Activated gamma-delta T cell (primary cell): ENCODE measurements at regions not wholly inside any gene's neighbourhood (a gene's known extent, or its start where the extent isn't known, plus 50 kb on each side); places are given as distances from the start of the nearest gene placed in this dataset.
"Not testable (repeated sequence)": the region's sequence is repeated elsewhere in the genome, so short reads cannot be mapped to it uniquely, and the experiment has no call there.

Source experiments
- DNase-seq: peaks from one replicate; lab custom pipeline; 2025; lab: John Stamatoyannopoulos, UW

DNA sequence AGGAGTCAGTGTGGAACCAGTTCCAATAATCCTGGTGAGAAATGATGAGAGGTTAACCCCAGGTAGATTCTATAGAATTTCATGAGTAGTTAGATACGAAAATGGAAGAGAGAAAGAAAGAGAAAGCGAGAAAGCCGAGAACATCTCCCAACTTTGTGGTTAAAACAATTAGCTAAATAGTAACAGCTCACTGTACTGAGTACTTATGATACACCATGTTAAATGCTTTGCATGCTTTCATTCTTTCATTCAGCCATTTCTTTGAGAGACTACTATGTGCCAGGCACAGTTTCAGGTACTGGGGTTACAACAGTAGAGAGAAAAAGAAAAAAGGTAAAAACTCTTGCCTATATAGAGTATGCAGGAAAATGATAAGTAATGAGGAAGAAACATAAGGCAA lies 109.7 kb upstream of the SYT6 start:
- DNase-seq: no peak

GRCh38 chr1:114262337-114262736 lies 108.7 kb upstream of the SYT6 start:
- DNase-seq: no peak

DNA sequence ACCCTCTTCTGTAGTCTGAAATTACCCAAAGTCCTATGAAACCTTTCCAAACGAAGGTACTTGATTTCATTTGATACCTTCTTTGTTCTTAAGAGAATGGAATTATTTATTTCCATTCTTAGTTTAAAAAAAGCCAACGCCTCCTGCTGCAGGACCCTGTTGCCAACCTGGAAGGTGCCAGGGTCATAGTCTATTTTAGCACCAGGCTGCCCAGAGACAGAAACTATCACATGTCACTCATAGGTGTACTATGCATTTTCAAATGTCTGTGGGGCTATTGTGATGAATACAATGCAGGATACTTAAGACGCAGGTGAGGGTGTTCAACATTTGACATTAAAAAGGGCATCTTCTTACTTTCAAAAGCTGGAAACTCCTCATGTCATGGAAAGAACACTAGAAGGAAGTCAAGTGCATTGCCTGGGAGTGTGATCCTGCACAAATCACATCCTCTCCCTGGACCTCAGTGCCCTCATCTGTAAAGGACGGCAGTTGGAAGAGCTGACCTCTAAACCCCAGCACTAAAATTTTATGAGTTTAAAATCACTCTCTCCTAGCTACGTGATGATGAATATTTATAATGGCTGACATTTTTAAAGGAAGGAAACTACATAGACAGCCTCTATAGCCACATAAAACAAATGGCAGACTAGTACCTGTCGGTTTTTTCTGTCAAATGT lies 107.3 kb upstream of the SYT6 start:
- no peak for DNase-seq

GRCh38 chr1:114259511-114260160 lies 106.0 kb upstream of the SYT6 start:
- no peak for DNase-seq

- DNase-seq: no peak
These were observed 105.0 kb upstream of the SYT6 start for GRCh38 chr1:114258633-114259032.

GRCh38 chr1:114258074-114258473 lies 104.4 kb upstream of the SYT6 start:
- DNase-seq: no peak

DNA sequence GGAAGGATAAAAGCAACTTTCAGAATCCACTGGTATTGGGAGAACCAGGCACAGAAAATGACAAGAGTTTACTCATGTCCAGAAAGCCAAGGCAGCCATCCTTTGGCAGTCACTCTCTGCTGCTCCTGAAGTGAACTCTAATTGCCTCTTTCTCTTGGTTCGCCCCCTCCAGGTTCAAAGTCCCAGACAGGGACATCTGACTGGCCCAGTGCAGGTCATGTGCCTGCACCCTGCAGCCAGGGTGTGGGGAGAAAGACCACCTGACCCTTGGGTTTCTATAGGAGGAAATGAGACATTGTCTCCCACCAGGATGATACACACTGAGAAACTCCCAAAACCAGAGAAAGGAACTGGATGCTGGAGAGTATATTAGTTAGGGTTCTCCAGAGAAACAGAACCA lies 103.9 kb upstream of the SYT6 start:
- DNase-seq: no peak

- DNase-seq: no peak
These were observed 100.2 kb upstream of the SYT6 start for GRCh38 chr1:114253900-114254299.

GRCh38 chr1:114251573-114251939 lies 97.9 kb upstream of the SYT6 start:
- DNase-seq: no peak

DNA sequence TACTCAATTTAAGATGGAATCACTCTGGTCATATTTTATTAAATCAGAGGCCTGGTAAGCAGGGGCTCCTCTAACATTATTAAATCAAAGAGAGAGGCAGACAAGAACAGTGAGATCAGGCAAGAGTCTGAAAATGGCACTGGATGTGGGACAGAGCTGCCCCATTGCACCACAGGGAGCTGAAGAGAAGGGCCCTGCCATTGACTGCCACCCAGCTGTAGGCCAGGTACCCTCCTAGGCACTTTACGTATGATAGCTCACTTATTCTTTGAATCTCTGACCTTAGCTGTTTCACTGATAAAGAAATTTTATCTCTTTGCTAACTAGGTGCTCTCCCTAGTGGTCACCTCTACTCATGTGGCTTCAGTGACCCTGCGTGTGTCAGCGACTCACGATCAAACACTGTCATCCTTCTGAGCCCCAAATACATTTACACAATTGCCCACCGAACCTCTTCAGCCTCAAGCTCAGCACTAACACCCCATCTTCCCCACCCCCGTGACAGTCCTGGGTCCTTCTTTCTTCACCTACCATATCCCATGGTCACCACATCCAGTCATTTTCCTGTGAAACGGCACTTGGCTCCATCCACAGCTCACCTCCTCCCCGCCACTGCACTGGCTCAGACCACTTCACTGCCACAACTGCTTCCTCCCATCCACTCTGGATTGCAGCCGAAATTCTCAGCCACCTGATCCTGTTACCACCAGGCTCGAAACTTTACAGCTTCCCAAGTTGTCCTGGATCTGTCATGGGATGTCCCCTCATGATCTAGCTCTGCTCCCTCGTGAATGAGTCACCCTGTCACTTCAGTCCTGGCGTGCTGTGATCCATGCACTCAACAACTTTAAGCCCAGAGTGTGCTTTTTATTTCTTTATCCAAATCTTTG lies 97.3 kb upstream of the SYT6 start:
- no peak for DNase-seq

- DNase-seq: no peak
These were observed 96.0 kb upstream of the SYT6 start for GRCh38 chr1:114249691-114250090.

DNA sequence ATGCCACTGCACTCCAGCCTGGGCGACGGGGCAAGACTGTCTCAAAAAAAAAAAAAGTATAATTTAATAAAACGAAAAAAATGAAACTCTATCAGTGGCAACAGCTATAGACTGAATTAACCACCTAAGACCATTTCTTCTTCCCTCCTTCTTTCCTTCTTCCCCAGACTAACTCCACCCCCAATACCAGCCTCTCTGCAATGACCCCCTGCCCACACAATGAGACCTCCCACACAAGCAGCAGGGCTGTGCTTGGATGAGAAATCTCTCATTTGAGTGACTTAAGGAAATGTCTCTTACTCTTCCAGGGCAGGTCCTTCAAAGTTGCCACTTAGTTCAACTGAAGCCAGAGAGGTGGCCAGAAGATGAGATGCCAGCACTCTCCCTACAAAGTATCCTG lies 94.5 kb upstream of the SYT6 start:
- no peak for DNase-seq

DNA sequence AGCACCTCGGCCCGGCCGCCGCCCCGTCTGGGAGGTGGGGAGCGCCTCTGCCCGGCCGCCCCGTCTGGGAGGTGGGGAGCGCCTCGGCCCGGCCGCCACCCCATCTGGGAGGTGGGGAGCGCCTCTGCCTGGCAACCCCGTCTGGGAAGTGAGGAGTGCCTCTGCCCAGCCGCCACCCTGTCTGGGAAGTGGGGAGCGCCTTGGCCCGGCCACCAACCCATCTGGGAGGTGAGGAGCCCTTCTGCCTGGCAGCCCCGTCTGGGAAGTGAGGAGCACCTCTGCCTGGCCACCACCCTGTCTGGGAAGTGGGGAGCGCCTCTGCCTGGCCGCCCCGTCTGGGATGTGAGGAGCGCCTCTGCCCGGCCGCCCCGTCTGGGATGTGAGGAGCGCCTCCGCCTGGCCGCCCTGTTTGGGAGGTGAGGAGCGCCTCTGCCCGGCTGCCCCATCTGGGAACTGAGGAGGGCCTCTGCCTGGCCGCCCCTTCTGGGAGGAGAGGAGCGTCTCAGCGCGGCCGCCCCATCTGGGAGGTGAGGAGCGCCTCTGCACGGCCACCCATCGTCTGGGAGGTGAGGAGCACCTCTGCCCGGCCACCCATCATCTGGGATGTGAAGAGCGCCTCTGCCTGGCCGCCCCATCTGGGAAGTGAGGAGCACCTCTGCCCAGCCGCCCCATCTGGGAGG lies 89.0 kb upstream of the SYT6 start:
- DNase-seq: not testable (repeated sequence)

DNA sequence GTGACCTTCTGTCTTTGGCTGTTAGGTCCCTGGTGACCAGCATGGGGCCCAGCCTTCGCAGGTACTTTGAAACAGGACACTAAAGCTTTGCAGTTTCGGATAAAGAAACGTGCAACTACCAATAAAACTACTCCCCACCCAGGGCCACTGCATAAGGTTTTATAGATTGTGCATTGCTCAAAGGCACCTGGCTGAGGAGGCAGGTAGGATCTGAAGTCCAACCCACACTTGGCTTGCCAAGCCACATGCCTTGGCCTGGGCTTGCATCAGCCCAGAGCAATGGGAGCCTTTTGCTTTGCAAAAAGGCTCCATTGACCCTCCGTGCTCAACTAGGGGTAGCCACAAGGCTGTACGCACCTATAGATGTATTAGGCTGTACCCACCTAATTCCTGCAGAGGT lies 84.4 kb upstream of the SYT6 start:
- DNase-seq: no peak

GRCh38 chr1:114236517-114236916 lies 82.8 kb upstream of the SYT6 start:
- DNase-seq: no peak

DNA sequence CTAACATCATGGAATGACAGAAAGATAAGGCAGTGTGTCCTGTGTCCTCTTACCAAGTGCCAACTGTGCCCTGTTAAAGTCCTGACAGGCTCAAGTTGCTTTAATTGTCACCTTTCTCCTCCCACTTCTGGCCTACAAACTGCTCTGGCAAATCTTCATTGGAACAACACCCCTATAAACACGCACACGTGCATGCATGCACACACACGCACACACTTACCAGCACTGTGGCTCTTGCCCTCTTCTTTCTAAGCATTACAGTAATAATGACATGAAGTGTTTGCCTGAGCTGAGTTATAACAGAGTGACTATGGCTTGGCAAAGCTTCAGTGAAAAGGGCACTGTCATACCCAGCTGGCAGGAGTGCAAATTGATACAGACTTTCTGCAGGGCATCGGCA lies 82.3 kb upstream of the SYT6 start:
- DNase-seq: no peak

DNA sequence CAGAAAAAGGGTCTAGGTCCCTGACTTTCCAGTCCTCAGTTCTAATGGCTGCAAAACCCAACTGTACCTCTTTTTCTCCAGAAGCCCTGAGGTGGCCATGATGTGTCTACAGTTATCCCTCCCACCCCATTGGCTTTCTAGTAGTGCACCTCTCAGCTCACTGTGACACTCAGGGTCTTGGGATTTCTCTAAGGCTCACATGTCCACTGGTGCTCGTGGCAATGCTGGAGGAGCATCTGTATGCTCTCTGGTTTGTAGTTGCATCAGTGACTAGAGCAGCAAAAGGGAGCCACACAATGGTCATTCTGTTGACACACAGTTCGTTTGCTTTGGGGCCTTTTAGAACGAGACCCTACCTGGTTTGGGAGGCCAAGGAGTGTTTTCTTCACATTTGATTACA lies 81.6 kb upstream of the SYT6 start:
- DNase-seq: no peak

DNA sequence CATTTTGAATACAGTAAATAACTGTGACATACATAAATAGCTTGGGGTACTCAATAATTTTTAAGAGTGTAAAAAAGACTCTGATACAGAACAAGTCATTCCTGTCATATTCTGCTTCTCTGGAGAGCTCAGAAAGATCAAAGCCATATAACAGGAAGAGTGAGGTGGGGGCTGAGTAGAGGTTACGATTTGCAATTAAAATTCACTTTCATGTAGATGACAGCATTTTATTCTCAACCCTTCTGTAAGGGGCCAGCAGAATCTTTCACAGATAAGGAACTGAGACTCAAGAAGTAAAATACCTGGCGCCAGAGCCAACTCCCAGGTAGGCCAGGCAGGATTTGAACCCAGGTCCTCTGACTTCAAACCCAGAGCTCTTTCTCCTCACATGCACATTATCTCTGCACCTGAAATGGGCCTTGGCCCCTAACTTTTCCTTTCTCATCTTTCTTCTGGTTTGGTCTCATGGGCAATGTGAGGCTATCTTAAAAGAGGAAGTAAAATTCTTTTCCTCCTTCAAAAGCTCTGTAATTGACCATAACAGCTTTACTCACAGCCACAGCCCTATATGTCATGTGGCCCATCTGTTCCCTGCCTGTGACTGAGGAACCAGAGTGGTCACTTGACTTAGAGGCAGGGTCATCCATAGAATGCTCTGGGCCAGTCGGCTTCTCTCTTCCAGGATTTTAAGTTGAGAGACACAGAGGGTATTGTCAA lies 80.9 kb upstream of the SYT6 start:
- no peak for DNase-seq

DNA sequence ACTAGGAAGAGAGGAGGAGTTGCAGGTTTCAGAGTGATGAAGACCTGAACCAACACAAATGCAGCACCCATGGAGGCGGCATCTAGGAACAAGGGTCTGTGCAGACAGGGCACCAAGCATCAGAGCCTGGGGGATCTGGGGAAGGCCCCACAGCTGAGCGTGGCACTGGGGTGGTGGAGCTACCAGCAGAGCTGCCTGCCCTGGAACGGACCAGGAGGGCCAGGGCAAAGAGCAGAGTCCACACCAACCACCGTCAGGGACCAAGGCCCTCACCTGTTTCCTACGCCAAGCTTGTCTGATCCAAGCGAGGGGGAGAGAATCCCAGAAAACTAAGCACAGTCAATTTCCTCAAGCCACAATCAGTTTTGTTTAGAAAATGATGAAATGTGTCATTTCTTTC lies 79.0 kb upstream of the SYT6 start:
- no peak for DNase-seq

DNA sequence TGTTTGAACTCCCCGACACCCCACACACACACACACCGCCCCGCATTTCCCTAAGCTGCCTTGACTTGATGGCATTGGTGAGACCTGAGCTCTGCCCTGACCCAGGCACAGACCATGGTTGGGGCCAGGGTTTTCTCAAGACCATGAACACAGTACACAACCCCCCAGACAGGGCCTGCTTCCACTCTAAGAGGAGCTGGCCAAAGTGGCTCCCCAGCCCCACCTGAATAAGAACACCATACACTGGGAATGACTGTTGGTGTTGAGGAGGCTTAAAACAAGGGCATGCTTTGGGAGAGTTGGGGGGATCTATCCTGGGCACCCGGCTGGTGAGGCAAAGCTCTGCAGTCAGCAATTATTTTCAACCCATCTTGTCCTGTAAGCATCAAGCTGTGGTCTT lies 77.6 kb upstream of the SYT6 start:
- no peak for DNase-seq

- no peak for DNase-seq
These were observed 75.7 kb upstream of the SYT6 start for GRCh38 chr1:114229368-114229767.

- no peak for DNase-seq
These were observed 73.4 kb upstream of the SYT6 start for GRCh38 chr1:114227059-114227458.
